GM12865 (cell line): ENCODE measurements at regions not wholly inside any gene's neighbourhood (a gene's known extent, or its start where the extent isn't known, plus 50 kb on each side); places are given as distances from the start of the nearest gene placed in this dataset.
A peak's percentile ranks its signal among the peaks of the same experiment; 100 is the strongest.

Source experiments
- DNase-seq: peaks from one replicate; pipeline ENCODE4 v3.0.0; 2010; ENCODE audit warnings: low read depth
- H3K4me3 ChIP-seq: 2 replicates; pipeline ENCODE4 v1.5.1; 2011; ENCODE audit warnings: mild to moderate bottlenecking, low read depth, low read length, control low read depth
- CTCF ChIP-seq: IDR thresholded peaks from 2 replicates; pipeline ENCODE4 v1.5.1; 2011; ENCODE audit warnings: low read length, control low read depth, low read depth, inconsistent platforms; ENCODE audit not compliant: insufficient read depth; ENCODE audit errors: missing control alignments

GRCh38 chr6:131510591-131510990 lies 62.4 kb upstream of the ARG1 start:
- no peak for DNase-seq
- no peak overlapping the region for H3K4me3 ChIP-seq
- no peak for TF ChIP-seq CTCF

- no peak overlapping the region for H3K4me3 ChIP-seq
- peak; percentile 52 for DNase-seq
- peak; percentile 63 for TF ChIP-seq CTCF
Observed at GRCh38 chr6:131519670-131520436, 53.2 kb upstream of the ARG1 start.
